ENCODE measurements at regions not wholly inside any gene's neighbourhood (a gene's known extent, or its start where the extent isn't known, plus 50 kb on each side); places are given as distances from the start of the nearest gene placed in this dataset.

- intact Hi-C loops (cut with DNase I; ENCODE audit: low total_unique reads): no loop called here
- WGBS, 2 donors: 67 to 76% methylated on average over 2 of the region's 2 CpGs
- H3K4me3 ChIP-seq (ENCODE audit: low read depth, poor library complexity, severe bottlenecking): no peak overlapping the region
- no peak for DNase-seq (ENCODE audit: low spot score in 2 of 2)
- TF ChIP-seq CTCF (IDR thresholded peaks at IDR 0.05): no peak
- no peak for TF ChIP-seq POLR2A (IDR thresholded peaks at IDR 0.05)
Observed at GRCh38 chr2:41912776-41913175, 135.0 kb upstream of the PKDCC start.

GRCh38 chr2:41913311-41913710 lies 134.5 kb upstream of the PKDCC start:
- intact Hi-C loops (cut with DNase I; ENCODE audit: low total_unique reads): no loop called here
- no peak overlapping the region for H3K4me3 ChIP-seq (ENCODE audit: low read depth, poor library complexity, severe bottlenecking)
- DNase-seq (ENCODE audit: low spot score in 2 of 2): no peak
- WGBS, 2 donors: 71 to 76% methylated on average over 8 of the region's 8 CpGs
- TF ChIP-seq POLR2A (IDR thresholded peaks at IDR 0.05): no peak
- no peak for TF ChIP-seq CTCF (IDR thresholded peaks at IDR 0.05)

- 87% methylated on average over 7 of the region's 7 CpGs for WGBS, 2 donors
- TF ChIP-seq CTCF (IDR thresholded peaks at IDR 0.05): no peak
- no peak for TF ChIP-seq POLR2A (IDR thresholded peaks at IDR 0.05)
- no peak overlapping the region for H3K4me3 ChIP-seq (ENCODE audit: low read depth, poor library complexity, severe bottlenecking)
- no peak for DNase-seq (ENCODE audit: low spot score in 2 of 2)
- intact Hi-C loops (cut with DNase I; ENCODE audit: low total_unique reads): no loop called here
Observed at GRCh38 chr2:41913921-41914609, 133.8 kb upstream of the PKDCC start.

GRCh38 chr2:41914936-41915335 lies 132.9 kb upstream of the PKDCC start:
- no peak for TF ChIP-seq CTCF (IDR thresholded peaks at IDR 0.05)
- DNase-seq (ENCODE audit: low spot score in 2 of 2): no peak
- no peak overlapping the region for H3K4me3 ChIP-seq (ENCODE audit: low read depth, poor library complexity, severe bottlenecking)
- intact Hi-C loops (cut with DNase I; ENCODE audit: low total_unique reads): loop anchor here (5.0 kb wide), 1 partner anchor 1238 kb away; no protein-coding TSS in a partner anchor

- 93 to 98% methylated on average over 2 of the region's 2 CpGs for WGBS, 2 donors
- no peak for DNase-seq (ENCODE audit: low spot score in 2 of 2)
- TF ChIP-seq POLR2A (IDR thresholded peaks at IDR 0.05) (no peak), CTCF (IDR thresholded peaks at IDR 0.05) (no peak)
- intact Hi-C loops (cut with DNase I; ENCODE audit: low total_unique reads): loop anchor here (5.0 kb wide), 1 partner anchor 1239 kb away; no protein-coding TSS in a partner anchor
- no peak overlapping the region for H3K4me3 ChIP-seq (ENCODE audit: low read depth, poor library complexity, severe bottlenecking)
Observed at GRCh38 chr2:41916177-41916576, 131.6 kb upstream of the PKDCC start.

- 81 to 85% methylated on average over 2 of the region's 2 CpGs for WGBS, 2 donors
- DNase-seq (ENCODE audit: low spot score in 2 of 2): no peak
- intact Hi-C loops (cut with DNase I; ENCODE audit: low total_unique reads): loop anchor here (5.0 kb wide), 1 partner anchor 1240 kb away; no protein-coding TSS in a partner anchor
- TF ChIP-seq CTCF (IDR thresholded peaks at IDR 0.05) (no peak), POLR2A (IDR thresholded peaks at IDR 0.05) (no peak)
- no peak overlapping the region for H3K4me3 ChIP-seq (ENCODE audit: low read depth, poor library complexity, severe bottlenecking)
Observed at GRCh38 chr2:41917587-41917986, 130.2 kb upstream of the PKDCC start.
